H9 (cell line): ENCODE measurements at regions not wholly inside any gene's neighbourhood (a gene's known extent, or its start where the extent isn't known, plus 50 kb on each side); places are given as distances from the start of the nearest gene placed in this dataset.

Source experiments
- DNase-seq: peaks from one replicate; pipeline ENCODE4 v3.0.0-alpha.2; 2017
- H2AFZ ChIP-seq: one replicate; pipeline ENCODE4 v1.6.1; 2013; ENCODE audit warnings: mild to moderate bottlenecking, low read length, control low read depth, moderate library complexity
- H2AK5ac ChIP-seq: 2 replicates; pipeline ENCODE4 v1.6.1; 2013; ENCODE audit warnings: low read length, control low read depth, mixed read lengths; ENCODE audit not compliant: insufficient read length
- H2BK120ac ChIP-seq: one replicate; pipeline ENCODE4 v1.6.1; 2013; ENCODE audit warnings: low read depth, mild to moderate bottlenecking, low read length, control low read depth, inconsistent platforms; ENCODE audit not compliant: poor library complexity, severe bottlenecking
- H2BK12ac ChIP-seq: 2 replicates; pipeline ENCODE4 v1.6.1; 2013; ENCODE audit warnings: low read length, control low read depth, mixed read lengths, low read depth; ENCODE audit not compliant: insufficient read length
- H2BK15ac ChIP-seq: 2 replicates; pipeline ENCODE4 v1.6.1; 2013; ENCODE audit warnings: low read depth, low read length, control low read depth
- H2BK20ac ChIP-seq: one replicate; pipeline ENCODE4 v1.6.1; 2013; ENCODE audit warnings: low read depth, mild to moderate bottlenecking, low read length, control low read depth, inconsistent platforms; ENCODE audit not compliant: poor library complexity, severe bottlenecking
- H2BK5ac ChIP-seq: 2 replicates; pipeline ENCODE4 v1.6.1; 2013; ENCODE audit warnings: low read length, control low read depth, mixed read lengths; ENCODE audit not compliant: insufficient read length
- H3K14ac ChIP-seq: 2 replicates; pipeline ENCODE4 v1.6.1; 2013; ENCODE audit warnings: low read length, control low read depth; ENCODE audit not compliant: insufficient read depth
- H3K18ac ChIP-seq: 2 replicates; pipeline ENCODE4 v1.6.1; 2013; ENCODE audit warnings: low read depth, mild to moderate bottlenecking, mixed read lengths, low read length, control low read depth; ENCODE audit not compliant: insufficient read length
- H3K23ac ChIP-seq: 2 replicates; pipeline ENCODE4 v1.6.1; 2013; ENCODE audit warnings: low read length, control low read depth, mixed read lengths, low read depth; ENCODE audit not compliant: insufficient read length
- H3K23me2 ChIP-seq: 2 replicates; pipeline ENCODE4 v1.6.1; 2013; ENCODE audit warnings: low read depth, mild to moderate bottlenecking, mixed read lengths, low read length, control low read depth; ENCODE audit not compliant: insufficient read length, poor library complexity, severe bottlenecking
- H3K27ac ChIP-seq: 2 replicates; pipeline ENCODE4 v1.5.1; 2013; ENCODE audit warnings: low read length, control low read depth, mixed read lengths, low read depth; ENCODE audit not compliant: insufficient read length
- H3K27me3 ChIP-seq: 2 replicates; pipeline ENCODE4 v1.6.1; 2013; ENCODE audit warnings: low read length, control low read depth, inconsistent platforms; ENCODE audit not compliant: insufficient read depth
- H3K4ac ChIP-seq: 2 replicates; pipeline ENCODE4 v1.6.1; 2013; ENCODE audit warnings: low read depth, mild to moderate bottlenecking, control low read depth, inconsistent platforms, low read length, moderate library complexity
- H3K4me1 ChIP-seq: 2 replicates; pipeline ENCODE4 v1.6.1; 2013; ENCODE audit warnings: low read length, control low read depth, inconsistent platforms; ENCODE audit not compliant: insufficient read depth
- H3K4me2 ChIP-seq: 2 replicates; pipeline ENCODE4 v1.6.1; 2013; ENCODE audit warnings: low read length, control low read depth, mixed read lengths; ENCODE audit not compliant: insufficient read length, insufficient read depth
- H3K56ac ChIP-seq: 2 replicates; pipeline ENCODE4 v1.6.1; 2013; ENCODE audit warnings: low read depth, mild to moderate bottlenecking, mixed read lengths, low read length, control low read depth; ENCODE audit not compliant: insufficient read length
- H3K79me1 ChIP-seq: 2 replicates; pipeline ENCODE4 v1.6.1; 2013; ENCODE audit warnings: low read depth, mild to moderate bottlenecking, moderate library complexity, low read length, control low read depth, inconsistent platforms; ENCODE audit not compliant: insufficient read depth, poor library complexity, severe bottlenecking
- H3K79me2 ChIP-seq: 2 replicates; pipeline ENCODE4 v1.6.1; 2013; ENCODE audit warnings: low read length, control low read depth, inconsistent platforms; ENCODE audit not compliant: insufficient read depth
- H3K9ac ChIP-seq: 2 replicates; pipeline ENCODE4 v1.6.1; 2013; ENCODE audit warnings: low read length, control low read depth, mixed read lengths; ENCODE audit not compliant: insufficient read length; ENCODE audit errors: extremely low read depth
- H3K9me3 ChIP-seq: one replicate; pipeline ENCODE4 v1.6.1; 2013; ENCODE audit warnings: low read depth, low read length, inconsistent platforms; ENCODE audit not compliant: control insufficient read depth
- H3T11ph ChIP-seq: one replicate; pipeline ENCODE4 v1.6.1; 2013; ENCODE audit warnings: mild to moderate bottlenecking, low read length, control low read depth, inconsistent platforms
- H4K20me1 ChIP-seq: one replicate; pipeline ENCODE4 v1.6.1; 2013; ENCODE audit not compliant: control insufficient read depth, insufficient read length, insufficient read depth
- H4K5ac ChIP-seq: 2 replicates; pipeline ENCODE4 v1.6.1; 2013; ENCODE audit warnings: low read depth, mild to moderate bottlenecking, mixed read lengths, low read length, control low read depth; ENCODE audit not compliant: insufficient read length
- H4K8ac ChIP-seq: replicated peaks from 2 replicates; pipeline ENCODE4 v1.6.1; 2013; ENCODE audit warnings: low read length, control low read depth, mixed read lengths, low read depth; ENCODE audit not compliant: insufficient read length
- H4K91ac ChIP-seq: 2 replicates; pipeline ENCODE4 v1.6.1; 2013; ENCODE audit warnings: low read depth, mild to moderate bottlenecking, moderate library complexity, mixed read lengths, low read length, control low read depth; ENCODE audit not compliant: insufficient read length
- H3K27ac Mint-ChIP-seq, 3 experiments: 2 replicates in 2 of 3; 3 replicates in 1 of 3; pipeline ENCODE4 v1.8.0; 2020 to 2021; ENCODE audit warnings: mixed read lengths in 3 of 3, mild to moderate bottlenecking in 1 of 3, moderate library complexity in 1 of 3
- H3K27me3 Mint-ChIP-seq: 2 replicates; pipeline ENCODE4 v1.8.0; 2021; ENCODE audit warnings: low read depth, mild to moderate bottlenecking, moderate library complexity, mixed read lengths
- H3K36me3 Mint-ChIP-seq, 3 experiments: 2 replicates in 2 of 3; 3 replicates in 1 of 3; pipeline ENCODE4 v1.8.0; 2020 to 2021; ENCODE audit warnings: low read depth in 3 of 3, mixed read lengths in 3 of 3; ENCODE audit not compliant: insufficient read depth in 1 of 3
- H3K4me1 Mint-ChIP-seq, 2 experiments: 2 replicates each; pipeline ENCODE4 v1.8.0; 2020; ENCODE audit warnings: mixed read lengths in 2 of 2
- H3K4me3 Mint-ChIP-seq, 2 experiments: 2 replicates in 1 of 2; 3 replicates in 1 of 2; pipeline ENCODE4 v1.8.0; 2020 to 2021; ENCODE audit warnings: mild to moderate bottlenecking in 2 of 2, mixed read lengths in 2 of 2, moderate library complexity in 1 of 2
- H3K9me3 Mint-ChIP-seq, 2 experiments: 2 replicates in 1 of 2; 3 replicates in 1 of 2; pipeline ENCODE4 v1.8.0; 2020; ENCODE audit warnings: mild to moderate bottlenecking in 2 of 2, mixed read lengths in 2 of 2, moderate library complexity in 1 of 2
- WGBS: extraction: QIAGEN DNeasy Blood & Tissue Kit; methylation state at CpG from one replicate; pipeline ENCODE4 v1.1.7; 2013; ENCODE audit warnings: missing lambda C conversion rate, low lambda C conversion rate, mixed read lengths; ENCODE audit not compliant: insufficient read length; ENCODE audit errors: extremely low coverage; 5-methylcytosine and 5-hydroxymethylcytosine counted together
- TF ChIP-seq, protein P1 (sequence below): fragments of 200-600 bp; sonication (generic); conservative IDR thresholded peaks from 3 replicates; pipeline ENCODE4 v1.8.0; 2021; ENCODE audit warnings: antibody characterized with exemption, mild to moderate bottlenecking

DNA sequence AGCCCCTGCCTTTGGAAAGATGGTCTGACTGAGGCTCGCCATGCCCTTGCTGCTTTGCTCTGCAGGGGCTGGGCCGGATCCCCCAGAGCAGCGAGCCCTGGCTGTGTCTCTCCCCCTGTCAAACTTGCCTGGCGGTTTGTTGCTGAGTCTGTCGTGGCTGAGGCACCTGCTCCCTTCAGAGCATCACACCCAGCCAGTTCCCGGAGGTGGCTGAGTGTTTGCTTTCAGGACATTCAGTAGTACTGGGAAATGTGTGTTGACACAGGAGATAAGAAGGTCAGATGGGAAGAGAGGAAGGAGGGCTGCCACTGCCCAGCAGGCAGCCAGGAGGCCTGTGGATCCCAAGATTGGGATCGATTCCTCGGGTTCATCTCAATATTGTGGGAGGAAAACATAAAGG, 62.9 kb downstream of the GADD45G start:
- TF ChIP-seq, protein P1, sequence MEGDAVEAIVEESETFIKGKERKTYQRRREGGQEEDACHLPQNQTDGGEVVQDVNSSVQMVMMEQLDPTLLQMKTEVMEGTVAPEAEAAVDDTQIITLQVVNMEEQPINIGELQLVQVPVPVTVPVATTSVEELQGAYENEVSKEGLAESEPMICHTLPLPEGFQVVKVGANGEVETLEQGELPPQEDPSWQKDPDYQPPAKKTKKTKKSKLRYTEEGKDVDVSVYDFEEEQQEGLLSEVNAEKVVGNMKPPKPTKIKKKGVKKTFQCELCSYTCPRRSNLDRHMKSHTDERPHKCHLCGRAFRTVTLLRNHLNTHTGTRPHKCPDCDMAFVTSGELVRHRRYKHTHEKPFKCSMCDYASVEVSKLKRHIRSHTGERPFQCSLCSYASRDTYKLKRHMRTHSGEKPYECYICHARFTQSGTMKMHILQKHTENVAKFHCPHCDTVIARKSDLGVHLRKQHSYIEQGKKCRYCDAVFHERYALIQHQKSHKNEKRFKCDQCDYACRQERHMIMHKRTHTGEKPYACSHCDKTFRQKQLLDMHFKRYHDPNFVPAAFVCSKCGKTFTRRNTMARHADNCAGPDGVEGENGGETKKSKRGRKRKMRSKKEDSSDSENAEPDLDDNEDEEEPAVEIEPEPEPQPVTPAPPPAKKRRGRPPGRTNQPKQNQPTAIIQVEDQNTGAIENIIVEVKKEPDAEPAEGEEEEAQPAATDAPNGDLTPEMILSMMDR: no peak
- no peak overlapping the region for H3K56ac ChIP-seq
- no peak overlapping the region for H4K8ac ChIP-seq
- H2BK15ac ChIP-seq: no peak overlapping the region
- no CpG with 5 or more reads among the region's 8 CpGs for WGBS
- no peaks in the 10 kb centered on the region for H4K20me1 ChIP-seq
- H3K27me3 ChIP-seq: no peaks in the 10 kb centered on the region
- H3K18ac ChIP-seq: no peak overlapping the region
- no peak overlapping the region for H3K27ac Mint-ChIP-seq
- no peak overlapping the region for H3K14ac ChIP-seq
- no peaks in the 10 kb centered on the region for H3K9me3 ChIP-seq
- no peak overlapping the region for H3K27ac ChIP-seq
- peaks cover 6 to 9% of the 10 kb centered on the region in 2 experiments for H3K9me3 Mint-ChIP-seq
- no peak overlapping the region for H2BK120ac ChIP-seq
- no peak overlapping the region for H3K4me2 ChIP-seq
- no peak overlapping the region for H2AFZ ChIP-seq
- H4K5ac ChIP-seq: no peak overlapping the region
- H2BK5ac ChIP-seq: no peak overlapping the region
- peaks cover 3 to 10% (median 4%) of the 10 kb centered on the region in 3 experiments; a peak in 6 of 7 replicates for H3K36me3 Mint-ChIP-seq
- H3K79me1 ChIP-seq: no peaks in the 10 kb centered on the region
- no peak overlapping the region for H2AK5ac ChIP-seq
- no peak overlapping the region for H3K4me3 Mint-ChIP-seq
- peaks cover 6% of the 10 kb centered on the region; the same call in 1 of the 2 replicates for H3K4me1 ChIP-seq
- no peak overlapping the region for H4K91ac ChIP-seq
- no peak overlapping the region for H3K9ac ChIP-seq
- no peak for DNase-seq
- H3T11ph ChIP-seq: no peak overlapping the region
- H3K4me1 Mint-ChIP-seq: peaks cover 22 to 25% of the 10 kb centered on the region in 2 experiments
- H3K4ac ChIP-seq: no peak overlapping the region
- no peaks in the 10 kb centered on the region for H3K23me2 ChIP-seq
- H2BK20ac ChIP-seq: no peak overlapping the region
- no peak overlapping the region for H2BK12ac ChIP-seq
- H3K27me3 Mint-ChIP-seq: peaks cover 3% of the 10 kb centered on the region
- no peaks in the 10 kb centered on the region for H3K79me2 ChIP-seq
- no peak overlapping the region for H3K23ac ChIP-seq
